AG04450 (cell line): ENCODE measurements at regions not wholly inside any gene's neighbourhood (a gene's known extent, or its start where the extent isn't known, plus 50 kb on each side); places are given as distances from the start of the nearest gene placed in this dataset.

Experiments
- CTCF ChIA-PET: fragments of 300-600, 350-600 bp; formaldehyde crosslinking; extraction: SDS; loops from one replicate; lab custom pipeline; 2022; ENCODE audit warnings: antibody characterized with exemption, inconsistent platforms; lab: Charles Lee
- POLR2A ChIA-PET: fragments of 350-600 bp; formaldehyde crosslinking; extraction: SDS; loops from one replicate; lab custom pipeline; 2021; ENCODE audit warnings: antibody characterized with exemption, inconsistent platforms; lab: Yijun Ruan, JAX
- DNase-seq: peaks from one replicate; pipeline ENCODE4 v3.0.0-alpha.2; 2011; ENCODE audit warnings: low read depth, low spot score
- H3K27ac ChIP-seq: one replicate; pipeline ENCODE4 v1.5.1; 2012; ENCODE audit warnings: low read depth, low read length, control low read depth
- H3K27me3 ChIP-seq: one replicate; pipeline ENCODE4 v1.6.0; 2012; ENCODE audit warnings: low read length; ENCODE audit not compliant: control insufficient read depth, insufficient read depth
- H3K4me3 ChIP-seq: 2 replicates; pipeline ENCODE4 v1.5.1; 2011; ENCODE audit warnings: mild to moderate bottlenecking, low read depth, low read length, control low read depth
- H3K9me3 ChIP-seq: 2 replicates; pipeline ENCODE4 v1.5.1; 2012; ENCODE audit warnings: low read length; ENCODE audit not compliant: control insufficient read depth, insufficient read depth
- TF ChIP-seq, protein P1 (sequence below): IDR thresholded peaks from 2 replicates; pipeline ENCODE4 v1.5.1; 2011; ENCODE audit warnings: low read depth, low read length, control low read depth, inconsistent platforms

DNA sequence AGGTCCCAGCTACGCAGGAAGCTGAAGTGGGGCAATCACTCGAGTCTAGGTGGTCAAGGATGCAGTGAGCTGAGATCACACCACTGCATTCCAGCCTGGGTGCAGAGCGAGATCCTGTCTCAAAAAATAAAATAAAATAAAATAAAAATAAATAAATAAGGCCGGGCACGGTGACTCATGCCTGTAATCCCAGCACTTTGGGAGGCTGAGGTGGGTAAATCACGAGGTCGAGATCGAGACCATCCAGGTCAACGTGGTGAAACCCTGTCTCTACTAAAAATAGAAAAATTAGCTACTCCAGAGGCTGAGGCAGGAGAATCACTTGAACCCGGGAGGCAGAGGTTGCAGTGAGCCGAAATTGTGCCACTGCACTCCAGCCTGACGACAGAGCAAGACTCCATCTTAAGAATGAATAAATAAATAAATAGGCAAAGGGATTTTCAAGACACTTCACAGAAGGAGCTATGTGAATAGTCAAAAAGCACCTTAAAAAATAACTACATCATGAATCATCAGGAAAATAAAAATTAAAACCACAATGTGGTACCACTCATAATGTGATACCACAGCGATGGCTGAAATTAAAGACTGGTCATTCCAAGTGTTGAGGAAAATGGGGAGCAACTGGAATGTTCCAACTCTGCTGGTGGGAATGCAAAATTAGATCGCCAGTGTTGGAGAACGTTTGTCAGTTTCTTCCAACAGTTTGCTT is 92.9 kb upstream of the TBX3 start:
- TF ChIP-seq, protein P1, sequence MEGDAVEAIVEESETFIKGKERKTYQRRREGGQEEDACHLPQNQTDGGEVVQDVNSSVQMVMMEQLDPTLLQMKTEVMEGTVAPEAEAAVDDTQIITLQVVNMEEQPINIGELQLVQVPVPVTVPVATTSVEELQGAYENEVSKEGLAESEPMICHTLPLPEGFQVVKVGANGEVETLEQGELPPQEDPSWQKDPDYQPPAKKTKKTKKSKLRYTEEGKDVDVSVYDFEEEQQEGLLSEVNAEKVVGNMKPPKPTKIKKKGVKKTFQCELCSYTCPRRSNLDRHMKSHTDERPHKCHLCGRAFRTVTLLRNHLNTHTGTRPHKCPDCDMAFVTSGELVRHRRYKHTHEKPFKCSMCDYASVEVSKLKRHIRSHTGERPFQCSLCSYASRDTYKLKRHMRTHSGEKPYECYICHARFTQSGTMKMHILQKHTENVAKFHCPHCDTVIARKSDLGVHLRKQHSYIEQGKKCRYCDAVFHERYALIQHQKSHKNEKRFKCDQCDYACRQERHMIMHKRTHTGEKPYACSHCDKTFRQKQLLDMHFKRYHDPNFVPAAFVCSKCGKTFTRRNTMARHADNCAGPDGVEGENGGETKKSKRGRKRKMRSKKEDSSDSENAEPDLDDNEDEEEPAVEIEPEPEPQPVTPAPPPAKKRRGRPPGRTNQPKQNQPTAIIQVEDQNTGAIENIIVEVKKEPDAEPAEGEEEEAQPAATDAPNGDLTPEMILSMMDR, result no peak
- no peak for DNase-seq
- H3K9me3 ChIP-seq, result no peaks in the 10 kb centered on the region; the same call in 1 of the 2 replicates
- H3K27me3 ChIP-seq, result no peaks in the 10 kb centered on the region
- POLR2A ChIA-PET, result interaction anchor here (0.8 to 1.7 kb wide), 4 partner anchors 14 to 92 kb away, joined by 3 to 9 read pairs (median 5); partner anchors contain the start of gene TBX3
- CTCF ChIA-PET, result interaction anchor here (1.3 kb wide), 1 partner anchor 10 kb away, joined by 3 read pairs; no protein-coding TSS in a partner anchor
- H3K27ac ChIP-seq, result no peak overlapping the region
- no peak overlapping the region for H3K4me3 ChIP-seq

DNA sequence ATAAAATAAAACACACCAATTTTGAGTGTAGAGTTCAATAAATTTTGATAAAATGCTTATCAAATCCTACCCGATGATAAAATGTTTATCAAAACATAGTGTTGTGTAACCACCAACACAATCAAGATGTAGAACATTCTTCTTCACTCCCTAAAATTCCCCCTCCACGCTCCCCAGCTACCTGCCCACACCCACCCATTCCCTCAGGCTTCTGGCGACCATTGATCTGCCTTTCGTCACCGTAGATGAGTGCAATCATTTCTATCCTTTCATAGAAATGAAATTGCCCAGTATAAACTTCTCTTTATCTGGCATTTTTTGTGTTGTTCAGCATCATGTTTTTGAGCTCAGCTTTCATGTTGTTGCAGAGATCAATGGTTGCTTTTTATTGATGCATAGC is 90.7 kb upstream of the TBX3 start:
- no peak for DNase-seq
- CTCF ChIA-PET, result interaction anchor here (0.6 to 1.1 kb wide), 2 partner anchors 12 to 16 kb away, joined by 3 read pairs; no protein-coding TSS in a partner anchor
- POLR2A ChIA-PET, result interaction anchor here (1.1 kb wide), 1 partner anchor 90 kb away, joined by 4 read pairs; the partner anchor contains the start of gene TBX3
- Histone ChIP-seq H3K27me3 (no peaks in the 10 kb centered on the region), H3K4me3 (no peak overlapping the region), H3K9me3 (no peaks in the 10 kb centered on the region; the same call in 1 of the 2 replicates), H3K27ac (no peak overlapping the region)
- TF ChIP-seq, protein P1, result no peak

DNA sequence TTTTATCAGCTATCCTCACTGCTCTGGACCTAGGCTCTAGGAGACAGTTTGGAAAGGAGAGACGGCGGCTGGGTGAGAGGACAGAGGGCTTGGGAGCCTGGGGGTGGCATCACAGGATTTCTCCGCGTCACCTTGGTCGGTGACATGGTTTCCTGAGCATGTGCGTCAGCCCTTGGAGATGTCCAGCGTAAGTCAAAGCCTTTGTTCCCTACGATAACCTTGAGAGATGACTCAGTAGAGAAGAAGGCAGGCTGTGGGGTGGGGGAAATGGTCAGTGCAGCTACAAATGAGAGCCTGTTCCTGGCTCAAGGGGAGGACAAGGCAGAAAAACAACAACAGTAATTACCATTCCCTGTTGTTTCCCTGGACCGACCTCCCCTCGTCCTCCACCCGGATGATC is 90.2 kb upstream of the TBX3 start:
- no peak overlapping the region for H3K4me3 ChIP-seq
- H3K27me3 ChIP-seq, result no peaks in the 10 kb centered on the region
- ChIA-PET CTCF (no interaction called here), POLR2A (interaction anchor here (1.1 kb wide), 1 partner anchor 90 kb away, joined by 4 read pairs; the partner anchor contains the start of gene TBX3)
- DNase-seq, result no peak
- no peaks in the 10 kb centered on the region; the same call in 1 of the 2 replicates for H3K9me3 ChIP-seq
- TF ChIP-seq, protein P1, result no peak
- no peak overlapping the region for H3K27ac ChIP-seq

DNA sequence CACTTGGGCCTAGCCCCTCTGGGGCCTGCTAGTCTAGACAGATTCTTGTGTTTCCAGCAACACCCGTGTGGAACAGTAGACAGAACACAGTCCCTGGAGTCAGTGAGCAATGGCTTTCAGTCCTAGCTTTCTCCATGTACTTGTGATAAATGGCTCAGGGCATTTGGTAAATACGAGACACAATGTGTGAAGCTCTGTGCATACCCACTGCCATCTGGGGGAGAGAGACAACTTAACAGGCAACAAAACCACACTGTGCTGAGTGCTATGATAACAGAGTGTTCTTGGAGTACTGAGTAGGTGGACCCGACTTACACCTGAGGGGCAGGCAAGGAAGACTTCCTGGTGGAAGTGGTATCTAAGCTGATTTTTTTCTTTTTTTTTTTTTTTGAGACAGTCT is 86.3 kb upstream of the TBX3 start:
- Histone ChIP-seq H3K27ac (no peak overlapping the region), H3K4me3 (no peak overlapping the region), H3K9me3 (no peaks in the 10 kb centered on the region; the same call in 1 of the 2 replicates), H3K27me3 (no peaks in the 10 kb centered on the region)
- POLR2A ChIA-PET, result interaction anchor here (0.7 kb wide), 1 partner anchor 27 kb away, joined by 4 read pairs; no protein-coding TSS in a partner anchor
- DNase-seq, result no peak
- CTCF ChIA-PET, result interaction anchor here (0.5 to 0.7 kb wide), 2 partner anchors 95 to 717 kb away, joined by 3 to 6 read pairs; no protein-coding TSS in a partner anchor
- TF ChIP-seq, protein P1, result no peak

DNA sequence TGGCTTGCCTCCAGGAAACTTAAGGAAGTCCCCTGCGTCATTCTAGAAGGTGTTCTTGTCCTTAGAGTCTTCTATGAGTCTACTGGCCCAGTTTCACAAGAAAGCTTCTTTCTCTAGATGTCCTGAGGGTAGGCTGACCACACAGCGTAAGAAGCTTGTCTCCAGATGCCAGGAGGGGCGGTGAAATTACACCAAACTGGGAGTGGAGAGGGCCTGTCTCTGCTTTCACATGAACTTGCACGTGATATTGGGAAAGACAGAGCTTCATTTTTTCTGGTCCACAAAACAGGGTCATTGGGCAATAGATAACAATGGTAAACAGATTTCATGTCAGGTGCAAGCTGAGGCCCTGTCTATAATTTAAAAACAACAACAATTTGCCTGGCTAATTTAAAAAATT is 85.7 kb upstream of the TBX3 start:
- CTCF ChIA-PET, result no interaction called here
- no peak for DNase-seq
- POLR2A ChIA-PET, result no interaction called here

More for the DNA sequence above, 85.7 kb upstream of the TBX3 start:
- H3K4me3 ChIP-seq, result no peak overlapping the region
- H3K27me3 ChIP-seq, result no peaks in the 10 kb centered on the region
- H3K27ac ChIP-seq, result no peak overlapping the region
- H3K9me3 ChIP-seq, result no peaks in the 10 kb centered on the region
- TF ChIP-seq, protein P1, result no peak
